HepG2 (cell line): ENCODE measurements at regions not wholly inside any gene's neighbourhood (a gene's known extent, or its start where the extent isn't known, plus 50 kb on each side); places are given as distances from the start of the nearest gene placed in this dataset.

Experiments
- ATAC-seq: fragments of 200-7000 bp; cut with Tn5 transposase; 3 replicates; pipeline ENCODE4 v1.9.1; 2020; ENCODE audit warnings: mild to moderate bottlenecking, moderate library complexity
- BruUV-seq: library from RNA; stranded (reverse); fragments of 400-500 nt; replicated peaks from 2 replicates; lab custom pipeline; 2021; lab: Mats Ljungman, UMichigan
- CTCF ChIA-PET: fragments of 300-600 bp; formaldehyde crosslinking; extraction: SDS; loops from one replicate; lab custom pipeline; 2021; ENCODE audit warnings: low total read pairs, inconsistent platforms, low intra/inter-chr PET ratio; lab: Yijun Ruan, JAX
- POLR2A ChIA-PET: fragments of 350-600 bp; sonication (Branson Sonifier 250); formaldehyde crosslinking; loops from one replicate; lab custom pipeline; 2020; ENCODE audit warnings: antibody characterized with exemption, inconsistent platforms; lab: Yijun Ruan, JAX
- DNase-seq: peaks from one replicate; pipeline ENCODE4 v3.0.0-alpha.2; 2015; ENCODE audit warnings: low spot score
- FAIRE-seq: peaks from 3 replicates; lab custom pipeline; 2011; peaks lifted over from hg19 to GRCh38; lab: Jason Lieb, UNC
- H2AFZ ChIP-seq: one replicate; pipeline ENCODE4 v1.6.1; 2011; ENCODE audit warnings: low read length, inconsistent platforms
- H3K27ac ChIP-seq: fragments of 300-600 bp; 3 replicates; pipeline ENCODE4 v1.8.0; 2011; ENCODE audit warnings: mixed run types, mild to moderate bottlenecking, mixed read lengths, low read length, inconsistent platforms; ENCODE audit not compliant: insufficient read depth; ENCODE audit errors: extremely low read length
- H3K27me3 ChIP-seq, 2 experiments: fragments of 200-600 bp in 1 of 2; 2 replicates in 1 of 2; 3 replicates in 1 of 2; pipeline versions ENCODE4 v1.6.0 to v1.8.0; 2011; ENCODE audit warnings: low read length in 2 of 2, mild to moderate bottlenecking in 2 of 2, moderate library complexity in 2 of 2, inconsistent platforms in 1 of 2; ENCODE audit not compliant: insufficient read depth in 2 of 2, control insufficient read depth in 1 of 2
- H3K36me3 ChIP-seq, 2 experiments: fragments of 200-600 bp in 1 of 2; replicated peaks in 1 of 2; 2 replicates in 1 of 2; 3 replicates in 1 of 2; pipeline versions ENCODE4 v1.5.1 to v1.8.0; 2011; ENCODE audit warnings: low read length in 2 of 2, inconsistent platforms in 1 of 2; ENCODE audit not compliant: insufficient read depth in 2 of 2, control insufficient read depth in 1 of 2
- H3K4me1 ChIP-seq: 2 replicates; pipeline ENCODE4 v1.5.1; 2012; ENCODE audit warnings: low read length, inconsistent platforms; ENCODE audit not compliant: insufficient read depth
- H3K4me2 ChIP-seq: 2 replicates; pipeline ENCODE4 v1.6.0; 2011; ENCODE audit warnings: low read depth, low read length, inconsistent platforms
- H3K4me3 ChIP-seq, 3 experiments: fragments of 200-600 bp in 1 of 3; sonication (generic), shearing (Covaris generic) in 1 of 3; replicated peaks in 1 of 3; 2 replicates each; pipeline ENCODE4 v1.5.1; 2011 to 2016; ENCODE audit warnings: low read length in 3 of 3, inconsistent platforms in 2 of 3, low read depth in 2 of 3, mild to moderate bottlenecking in 2 of 3, control low read depth in 1 of 3, mixed read lengths in 1 of 3; ENCODE audit not compliant: insufficient read depth in 1 of 3
- H3K79me2 ChIP-seq: one replicate; pipeline ENCODE4 v1.6.1; 2011; ENCODE audit warnings: low read length, inconsistent platforms; ENCODE audit not compliant: insufficient read depth
- H3K9ac ChIP-seq: 2 replicates; pipeline ENCODE4 v1.6.0; 2011; ENCODE audit warnings: mild to moderate bottlenecking, low read depth, low read length, inconsistent platforms; ENCODE audit not compliant: insufficient read depth
- H3K9me3 ChIP-seq: 2 replicates; pipeline ENCODE4 v1.5.1; 2012; ENCODE audit warnings: mild to moderate bottlenecking, low read length
- H4K20me1 ChIP-seq: 2 replicates; pipeline ENCODE4 v1.6.0; 2011; ENCODE audit warnings: inconsistent platforms, mild to moderate bottlenecking, low read length, moderate library complexity; ENCODE audit not compliant: insufficient read depth
- HIVEP1 ChIP-seq: sonication (generic); formaldehyde crosslinking; IDR thresholded peaks from 2 replicates; pipeline ENCODE4 v1.4.0; 2020; ENCODE audit warnings: mild to moderate bottlenecking, missing genetic modification reagents
- HNRNPUL1 ChIP-seq: fragments of 200-400 bp; formaldehyde crosslinking; IDR thresholded peaks from 2 replicates; pipeline ENCODE4 v1.6.1; 2017; ENCODE audit warnings: low read depth, mild to moderate bottlenecking, low read length, moderate library complexity
- MED13 ChIP-seq: sonication (generic); formaldehyde crosslinking; IDR thresholded peaks from 2 replicates; pipeline ENCODE4 v1.5.0; 2020; ENCODE audit warnings: missing genetic modification reagents
- MEF2D ChIP-seq: sonication (generic); formaldehyde crosslinking; IDR thresholded peaks from 2 replicates; pipeline ENCODE4 v1.5.1; 2020; ENCODE audit warnings: mild to moderate bottlenecking, missing genetic modification reagents
- NR2F6 ChIP-seq, 2 experiments: IDR thresholded peaks; 2 replicates each; pipeline ENCODE4 v1.6.1; 2016; ENCODE audit warnings: antibody characterized with exemption in 1 of 2, mild to moderate bottlenecking in 1 of 2
- RAD51 ChIP-seq: fragments of 450-650 bp; IDR thresholded peaks from 2 replicates; pipeline ENCODE4 v1.6.1; 2016; ENCODE audit warnings: borderline replicate concordance
- SALL1 ChIP-seq: sonication (generic); formaldehyde crosslinking; IDR thresholded peaks from 2 replicates; pipeline ENCODE4 v1.8.0; 2022; ENCODE audit warnings: mild to moderate bottlenecking, missing genetic modification reagents
- SRSF9 ChIP-seq: fragments of 200-400 bp; formaldehyde crosslinking; IDR thresholded peaks from 2 replicates; pipeline ENCODE4 v1.6.1; 2018; ENCODE audit warnings: borderline replicate concordance, mild to moderate bottlenecking, low read depth, low read length; ENCODE audit not compliant: insufficient read depth, poor library complexity, severe bottlenecking
- TBX2 ChIP-seq: sonication (generic); formaldehyde crosslinking; IDR thresholded peaks from 2 replicates; pipeline ENCODE4 v1.5.0; 2020; ENCODE audit warnings: missing genetic modification reagents, mild to moderate bottlenecking, borderline replicate concordance
- THAP11 ChIP-seq: IDR thresholded peaks from 2 replicates; pipeline ENCODE4 v1.6.1; 2016; ENCODE audit warnings: missing biosample characterization, missing genetic modification reagents
- XRCC5 ChIP-seq: fragments of 200-400 bp; formaldehyde crosslinking; optimal IDR thresholded peaks from 2 replicates; pipeline ENCODE3; 2017; ENCODE audit warnings: mild to moderate bottlenecking, low read length
- YY1 ChIP-seq: IDR thresholded peaks from 2 replicates; pipeline ENCODE4 v1.6.1; 2011; ENCODE audit warnings: low read length, low read depth, moderate library complexity, mild to moderate bottlenecking; ENCODE audit not compliant: insufficient read depth, insufficient replicate concordance
- ZNF230 ChIP-seq: sonication (generic); formaldehyde crosslinking; IDR thresholded peaks from 2 replicates; pipeline ENCODE4 v1.4.0; 2020; ENCODE audit warnings: mild to moderate bottlenecking, missing genetic modification reagents
- ZNF256 ChIP-seq: sonication (generic); formaldehyde crosslinking; conservative IDR thresholded peaks from 2 replicates; pipeline ENCODE4 v1.4.0; 2020; ENCODE audit warnings: missing genetic modification reagents
- ZNF337 ChIP-seq: sonication (generic); formaldehyde crosslinking; IDR thresholded peaks from 2 replicates; pipeline ENCODE4 v1.5.1; 2020; ENCODE audit warnings: missing genetic modification reagents, low read depth, mild to moderate bottlenecking, borderline replicate concordance
- ZNF33A ChIP-seq: sonication (generic); formaldehyde crosslinking; IDR thresholded peaks from 2 replicates; pipeline ENCODE4 v1.5.1; 2020; ENCODE audit warnings: missing genetic modification reagents, mild to moderate bottlenecking, moderate library complexity, borderline replicate concordance
- ZNF343 ChIP-seq: sonication (generic); formaldehyde crosslinking; IDR thresholded peaks from 2 replicates; pipeline ENCODE4 v1.4.0; 2020; ENCODE audit warnings: mild to moderate bottlenecking, missing genetic modification reagents
- ZNF556 ChIP-seq: sonication (generic); formaldehyde crosslinking; IDR thresholded peaks from 2 replicates; pipeline ENCODE4 v1.4.0; 2020; ENCODE audit warnings: mild to moderate bottlenecking, missing genetic modification reagents, borderline replicate concordance
- WGBS: methylation state at CpG from one replicate; pipeline ENCODE4 v1.1.6; 2017; ENCODE audit warnings: low lambda C conversion rate; 5-methylcytosine and 5-hydroxymethylcytosine counted together
- in situ Hi-C: cut with HindIII; loops from 2 replicates; pipeline ENCODE4 v1.10.0; 2017; ENCODE audit warnings: low pct_unique_long_range_greater_than_20kb; ENCODE audit not compliant: extremely low pct_ligation_motif_present
- intact Hi-C: fragments of 100-400 bp; cut with micrococcal nuclease; formaldehyde crosslinking; loops from one replicate; pipeline ENCODE4 v1.10.0; 2022; ENCODE audit not compliant: unreplicated experiment
- TF ChIP-seq, protein P1 (sequence below): sonication (generic); formaldehyde crosslinking; IDR thresholded peaks from 2 replicates; pipeline ENCODE4 v1.8.1; 2023; ENCODE audit warnings: mild to moderate bottlenecking, inconsistent platforms, moderate library complexity, missing genetic modification reagents, borderline replicate concordance

DNA sequence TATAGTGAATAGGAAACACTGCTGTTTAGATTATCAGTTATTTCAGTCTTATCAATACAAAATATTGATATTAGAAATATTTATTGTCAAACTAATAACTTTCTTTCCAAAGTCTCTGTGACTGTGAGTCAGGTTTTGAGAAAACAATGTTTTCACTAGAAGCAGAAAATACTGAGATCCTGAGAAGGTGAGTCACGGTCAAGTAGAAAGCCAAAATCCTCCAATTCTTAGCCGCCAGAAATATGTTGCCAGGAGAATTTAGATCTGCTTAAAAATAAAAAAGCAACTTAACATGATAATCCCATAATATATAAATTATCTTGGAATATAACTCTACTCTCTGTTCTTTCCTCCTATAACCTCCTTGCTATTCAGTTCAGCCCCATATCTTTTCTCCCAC, 181.9 kb upstream of the NRXN1 start:
- no peak for DNase-seq
- H3K4me2 ChIP-seq, result no peak overlapping the region
- no peak overlapping the region for H3K4me3 ChIP-seq
- no peaks in the 10 kb centered on the region for H3K27me3 ChIP-seq
- ChIA-PET POLR2A (no interaction called here), CTCF (no interaction called here)
- H3K27ac ChIP-seq, result no peak overlapping the region
- intact Hi-C loops (no loop called here), in situ Hi-C loops (no loop called here)
- FAIRE-seq, result no peak
- H3K4me1 ChIP-seq, result no peaks in the 10 kb centered on the region
- 33% methylated on average over 2 of the region's 2 CpGs for WGBS
- H3K9me3 ChIP-seq, result peaks cover 69% of the 10 kb centered on the region
- no peak overlapping the region for H2AFZ ChIP-seq
- no peak overlapping the region for H3K9ac ChIP-seq
- H3K36me3 ChIP-seq, result no peaks in the 10 kb centered on the region
- BruUV-seq, result no TSS peak
- no peaks in the 10 kb centered on the region for H3K79me2 ChIP-seq
- no peaks in the 10 kb centered on the region for H4K20me1 ChIP-seq
- ATAC-seq, result no peak
- TF ChIP-seq, protein P1, sequence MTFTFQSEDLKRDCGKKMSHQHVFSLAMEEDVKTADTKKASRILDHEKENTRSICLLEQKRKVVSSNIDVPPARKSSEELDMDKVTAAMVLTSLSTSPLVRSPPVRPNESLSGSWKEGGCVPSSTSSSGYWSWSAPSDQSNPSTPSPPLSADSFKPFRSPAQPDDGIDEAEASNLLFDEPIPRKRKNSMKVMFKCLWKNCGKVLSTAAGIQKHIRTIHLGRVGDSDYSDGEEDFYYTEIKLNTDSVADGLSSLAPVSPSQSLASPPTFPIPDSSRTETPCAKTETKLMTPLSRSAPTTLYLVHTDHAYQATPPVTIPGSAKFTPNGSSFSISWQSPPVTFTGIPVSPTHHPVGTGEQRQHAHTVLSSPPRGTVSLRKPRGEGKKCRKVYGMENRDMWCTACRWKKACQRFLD, result no peak
- TF ChIP-seq, all 625 proteins: peak for 0

DNA sequence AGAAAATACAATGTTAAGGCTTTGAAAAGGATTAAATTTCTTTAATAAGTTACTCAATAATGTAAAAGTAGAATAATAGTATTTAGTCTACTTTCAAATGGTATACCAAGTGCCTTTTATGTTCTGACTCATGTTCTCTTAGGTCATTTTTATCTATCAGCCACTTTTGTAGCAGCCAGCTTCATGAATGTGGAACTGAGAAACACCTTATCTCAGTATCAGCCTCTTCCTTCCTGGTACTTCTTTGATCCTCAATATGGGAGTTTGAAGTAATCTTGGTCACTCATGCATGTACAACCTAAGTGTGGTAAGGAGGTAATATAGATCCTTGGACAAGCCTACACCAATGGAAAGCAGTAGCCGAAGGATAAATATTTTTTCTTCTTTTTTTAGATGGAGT, 180.4 kb upstream of the NRXN1 start:
- 3% methylated on average over 1 of the region's 1 CpG for WGBS
- Histone ChIP-seq H3K4me1 (no peaks in the 10 kb centered on the region), H3K4me3 (no peak overlapping the region), H4K20me1 (no peaks in the 10 kb centered on the region), H2AFZ (no peak overlapping the region), H3K27ac (no peak overlapping the region), H3K9me3 (peaks cover 60% of the 10 kb centered on the region), H3K4me2 (no peak overlapping the region), H3K27me3 (no peaks in the 10 kb centered on the region), H3K79me2 (no peaks in the 10 kb centered on the region), H3K36me3 (no peaks in the 10 kb centered on the region), H3K9ac (no peak overlapping the region)
- ChIA-PET CTCF (no interaction called here), POLR2A (no interaction called here)
- no TSS peak for BruUV-seq
- ATAC-seq (no peak), DNase-seq (no peak), FAIRE-seq (no peak)
- intact Hi-C loops (no loop called here), in situ Hi-C loops (no loop called here)
- TF ChIP-seq TBX2 (CRISPR knock-in tag) (no peak), SRSF9 (no peak), ZNF33A (CRISPR knock-in tag) (no peak), MED13 (CRISPR knock-in tag) (no peak), RAD51 (no peak), ZNF343 (CRISPR knock-in tag) (no peak), ZNF230 (CRISPR knock-in tag) (no peak), XRCC5 (no peak), ZNF256 (CRISPR knock-in tag) (no peak), MEF2D (CRISPR knock-in tag) (no peak), NR2F6 (IDR thresholded peaks at IDR 0.05) (no peak), NR2F6 (CRISPR knock-in tag; IDR thresholded peaks at IDR 0.05) (no peak), ZNF556 (CRISPR knock-in tag) (no peak), ZNF337 (CRISPR knock-in tag) (no peak), HIVEP1 (CRISPR knock-in tag) (no peak), HNRNPUL1 (no peak), SALL1 (CRISPR knock-in tag) (no peak), THAP11 (no peak), YY1 (no peak)
